Bone marrow (tissue), 2 donors: ENCODE measurements at regions not wholly inside any gene's neighbourhood (a gene's known extent, or its start where the extent isn't known, plus 50 kb on each side); places are given as distances from the start of the nearest gene placed in this dataset.
"Not testable (repeated sequence)": the region's sequence is repeated elsewhere in the genome, so short reads cannot be mapped to it uniquely, and the experiment has no call there.

Experiments
- DNase-seq, 2 donors: peaks; one replicate each; lab custom pipeline; 2025; lab: John Stamatoyannopoulos, UW

- no peak for DNase-seq
Observed at GRCh38 chr9:38254756-38255155, 137.7 kb upstream of the ALDH1B1 start.

DNA sequence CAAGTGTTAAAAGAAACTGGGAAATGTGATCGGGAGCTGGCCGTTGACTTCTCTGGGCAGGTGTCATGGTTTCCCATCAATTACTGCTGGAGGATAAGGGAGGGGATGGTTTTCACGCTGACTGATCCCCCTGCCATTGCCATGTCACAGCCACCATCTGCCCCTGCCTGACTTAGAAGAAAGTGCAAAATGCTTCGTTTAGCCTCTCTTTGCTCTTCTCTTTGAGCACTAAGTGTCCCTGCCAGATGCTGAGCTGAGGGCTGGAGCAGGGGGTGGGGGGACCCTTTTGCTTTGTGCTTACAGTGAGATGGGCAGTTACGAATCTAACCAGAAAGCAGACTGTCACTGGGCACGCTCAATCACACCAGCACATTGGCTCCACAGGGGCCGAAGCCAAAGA is 138.4 kb upstream of the ALDH1B1 start:
- no peak for DNase-seq

DNA sequence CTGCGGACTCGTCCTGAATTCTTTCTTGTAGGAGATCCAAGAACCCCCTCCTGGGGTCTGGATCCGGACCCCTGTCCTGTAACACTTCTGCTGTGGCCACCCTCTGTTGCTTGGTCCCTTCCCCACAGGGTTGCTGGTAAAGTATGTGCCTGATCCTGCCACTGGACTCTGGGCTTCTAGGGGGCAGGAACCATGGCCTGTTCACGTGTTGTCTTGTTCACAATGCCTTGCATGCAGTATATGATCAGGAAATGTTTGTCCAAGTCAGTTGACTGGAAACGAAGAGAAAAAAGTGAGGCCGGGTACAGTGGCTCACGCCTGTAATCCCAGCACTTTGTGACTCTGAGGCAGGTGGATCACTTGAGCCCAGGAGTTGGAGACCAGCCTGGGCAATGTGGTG is 139.3 kb upstream of the ALDH1B1 start:
- DNase-seq = no peak

- no peak for DNase-seq
Observed at GRCh38 chr9:38251036-38251860, 141.3 kb upstream of the ALDH1B1 start.

- no peak for DNase-seq
Observed at GRCh38 chr9:38250279-38251035, 142.0 kb upstream of the ALDH1B1 start.

DNA sequence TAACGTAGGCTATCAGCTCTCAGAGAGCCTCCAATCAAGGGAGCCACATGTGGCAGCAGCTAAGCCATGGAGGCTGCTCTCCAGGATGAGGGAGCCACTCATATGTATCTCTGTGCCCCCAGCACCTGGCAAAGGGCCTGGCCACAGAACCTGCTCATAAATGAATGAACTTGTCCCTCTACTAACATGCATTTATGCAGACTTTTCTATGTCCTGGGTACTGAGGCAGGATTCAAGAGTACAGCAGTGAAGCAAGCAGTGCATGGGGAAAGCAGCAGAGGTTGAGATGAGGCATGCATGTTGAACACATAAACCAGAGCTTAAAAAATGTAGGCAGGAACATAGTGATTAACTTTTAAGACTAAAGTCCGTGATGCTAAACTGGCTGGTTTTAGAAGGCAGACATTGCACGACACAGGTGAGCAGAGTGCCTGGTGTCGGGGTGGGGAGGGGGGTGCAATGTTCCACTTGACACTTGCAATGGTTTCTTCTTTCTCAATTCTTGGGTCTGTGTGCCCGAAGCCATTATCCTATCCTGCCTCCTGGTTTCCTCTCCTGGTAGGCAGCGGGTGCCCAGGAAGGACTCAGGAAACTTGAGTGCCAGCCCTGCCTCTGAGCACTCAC is 142.8 kb upstream of the ALDH1B1 start:
- DNase-seq = no peak

GRCh38 chr9:38249049-38249448 is 143.5 kb upstream of the ALDH1B1 start:
- no peak for DNase-seq

DNA sequence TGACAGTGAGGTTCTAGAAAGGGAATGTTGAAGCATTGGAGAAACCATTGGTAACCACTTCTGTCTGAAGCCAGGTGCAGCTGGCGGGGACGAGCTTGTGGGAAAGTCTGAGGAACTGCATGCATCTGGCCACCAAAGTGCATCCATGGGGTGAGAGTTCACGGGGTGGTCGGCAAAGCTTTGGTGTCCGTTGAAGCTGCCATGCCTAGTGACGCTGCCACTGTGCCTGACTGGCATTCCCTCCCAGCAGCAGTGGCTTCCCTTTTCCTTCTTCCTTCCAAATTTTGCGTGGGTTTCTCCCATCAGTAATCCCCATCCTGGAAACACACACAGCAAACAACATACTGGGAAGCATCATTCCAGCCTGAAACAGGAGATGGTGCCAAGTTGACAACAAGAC is 145.7 kb upstream of the ALDH1B1 start:
- no peak for DNase-seq

GRCh38 chr9:38244971-38245370 is 147.5 kb upstream of the ALDH1B1 start:
- no peak for DNase-seq

DNA sequence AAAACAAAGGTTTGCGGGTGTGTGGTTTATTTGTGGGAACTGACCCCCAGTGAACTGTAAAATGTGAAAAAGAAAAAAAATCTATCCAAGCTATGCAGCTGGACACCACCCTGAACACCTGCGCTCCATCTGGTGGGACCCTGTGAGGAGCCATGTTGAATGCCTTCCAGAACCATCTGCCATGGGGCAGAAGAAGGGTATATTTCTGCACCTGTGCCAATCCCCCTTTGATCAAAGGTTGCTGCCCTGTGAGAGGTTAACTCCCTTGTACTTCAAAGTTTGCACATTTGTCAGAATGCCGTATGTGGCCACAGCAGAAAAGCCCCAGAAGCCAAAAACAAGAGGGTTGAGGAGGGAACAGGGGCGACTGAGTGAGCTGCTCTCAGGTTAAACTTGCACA is 148.5 kb upstream of the ALDH1B1 start:
- DNase-seq = no peak

DNA sequence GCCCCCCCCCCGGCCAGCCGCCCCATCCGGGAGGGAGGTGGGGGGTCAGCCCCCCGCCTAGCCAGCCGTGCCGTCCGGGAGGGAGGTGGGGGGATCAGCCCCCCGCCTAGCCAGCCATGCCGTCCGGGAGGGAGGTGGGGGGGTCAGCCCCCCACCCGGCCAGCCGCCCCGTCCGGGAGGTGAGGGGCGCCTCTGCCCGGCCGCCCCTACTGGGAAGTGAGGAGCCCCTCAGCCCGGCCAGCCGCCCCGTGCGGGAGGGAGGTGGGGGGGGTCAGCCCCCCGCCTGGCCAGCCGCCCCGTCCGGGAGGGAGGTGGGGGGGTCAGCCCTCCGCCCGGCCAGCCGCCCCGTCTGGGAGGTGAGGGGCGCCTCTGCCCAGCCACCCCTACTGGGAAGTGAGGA is 150.4 kb upstream of the ALDH1B1 start:
- not testable (repeated sequence) for DNase-seq

- no peak for DNase-seq
Observed at GRCh38 chr9:38240051-38240450, 152.5 kb upstream of the ALDH1B1 start.

DNA sequence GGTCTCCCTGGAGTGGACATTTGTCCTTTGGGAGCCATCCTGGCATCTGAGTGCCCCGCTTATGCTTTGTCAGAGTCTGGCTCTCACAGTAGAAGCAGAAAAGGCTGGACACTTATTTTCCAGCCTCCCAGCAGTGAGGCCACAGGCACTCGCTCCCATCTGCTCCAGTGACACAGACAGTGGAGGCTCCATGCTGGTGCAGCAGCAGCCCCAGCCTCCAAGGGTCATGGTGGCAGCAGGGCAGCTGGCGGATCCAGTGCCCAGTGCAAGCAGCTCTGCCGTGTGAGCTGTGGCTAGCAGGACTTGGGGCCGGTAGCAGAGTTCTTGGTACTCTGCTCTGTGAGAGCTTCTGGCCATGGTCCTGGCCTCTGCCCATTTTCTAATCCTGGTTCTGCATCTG is 157.3 kb upstream of the ALDH1B1 start:
- no peak for DNase-seq

GRCh38 chr9:38234479-38235170 is 157.9 kb upstream of the ALDH1B1 start:
- DNase-seq = no peak

- no peak for DNase-seq
Observed at GRCh38 chr9:38233796-38234355, 158.6 kb upstream of the ALDH1B1 start.

- DNase-seq = no peak
Observed at GRCh38 chr9:38233343-38233742, 159.2 kb upstream of the ALDH1B1 start.

GRCh38 chr9:38232895-38233294 is 159.6 kb upstream of the ALDH1B1 start:
- DNase-seq = no peak

DNA sequence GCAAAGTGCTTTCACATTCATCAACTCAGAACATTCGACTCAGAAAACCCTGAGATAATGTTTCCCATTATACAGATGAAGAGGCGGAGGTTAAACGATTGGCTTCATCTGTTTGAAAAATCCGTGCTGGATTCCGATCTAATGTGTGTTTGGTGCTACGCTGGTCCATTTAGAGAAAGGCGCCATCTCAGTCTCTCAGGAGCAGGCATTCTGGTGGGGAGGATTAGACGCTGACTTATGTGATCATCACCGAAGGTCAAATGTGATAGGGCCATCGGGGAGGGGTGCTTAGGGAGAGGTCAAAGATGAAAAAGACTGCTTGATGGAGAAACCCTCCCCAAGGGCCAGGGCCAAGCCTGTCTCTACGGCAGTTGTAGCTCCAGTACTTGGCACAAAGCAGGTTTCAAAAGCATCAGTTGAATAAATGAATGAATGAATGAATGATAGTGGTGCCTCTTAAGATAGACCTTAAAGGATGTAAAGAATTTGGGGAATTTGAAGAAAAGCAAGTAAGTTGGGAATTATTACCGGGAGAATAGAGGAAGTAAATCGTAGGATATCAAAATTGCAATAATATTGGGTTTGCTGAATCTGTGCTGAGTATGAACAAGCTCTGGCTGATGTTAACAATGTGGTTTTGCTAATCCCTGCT is 160.6 kb upstream of the SHB start:
- DNase-seq = no peak

DNA sequence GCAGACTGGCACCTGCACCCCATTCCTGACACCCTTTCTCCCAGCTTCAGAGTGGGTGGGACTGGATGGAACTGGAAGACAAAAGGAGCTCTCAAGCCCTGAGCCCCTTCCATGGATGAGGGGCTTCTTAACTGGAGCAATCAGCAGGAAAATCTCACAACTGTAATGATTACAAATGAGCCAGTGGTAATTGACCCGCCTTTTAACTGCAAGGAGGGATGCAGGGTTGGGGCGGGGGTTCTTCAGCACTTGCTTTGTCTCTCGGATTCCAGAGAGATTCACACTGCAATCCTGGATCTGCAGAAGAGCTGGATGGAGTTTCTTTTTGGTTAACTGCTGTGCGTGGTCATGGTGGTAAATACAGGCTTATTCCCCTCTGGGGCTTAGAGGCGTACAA is 160.1 kb upstream of the SHB start:
- DNase-seq = no peak

- DNase-seq = no peak
Observed at GRCh38 chr9:38228331-38229103, 159.5 kb upstream of the SHB start.

- no peak for DNase-seq
Observed at GRCh38 chr9:38227656-38228055, 158.6 kb upstream of the SHB start.
